SK-N-MC (cell line): ENCODE measurements at regions not wholly inside any gene's neighbourhood (a gene's known extent, or its start where the extent isn't known, plus 50 kb on each side); places are given as distances from the start of the nearest gene placed in this dataset.

Experiments used
- DNase-seq: peaks from one replicate; pipeline ENCODE4 v3.0.0-alpha.2; 2011; ENCODE audit warnings: low read depth, low spot score
- H3K27ac ChIP-seq: fragments of 200-600 bp; sonication (generic); 2 replicates; pipeline ENCODE4 v1.5.1; 2016; ENCODE audit warnings: mixed run types
- H3K36me3 ChIP-seq: fragments of 200-600 bp; sonication (generic); 2 replicates; pipeline ENCODE4 v1.6.1; 2017; ENCODE audit warnings: antibody characterized with exemption, low read length, mixed read lengths; ENCODE audit not compliant: insufficient read depth
- H3K4me3 ChIP-seq: fragments of 200-600 bp; sonication (generic); 2 replicates; pipeline ENCODE4 v1.5.1; 2016
- H3K9ac ChIP-seq: fragments of 200-600 bp; sonication (generic); 2 replicates; pipeline ENCODE4 v1.8.0; 2017; ENCODE audit warnings: mixed run types, mixed read lengths; ENCODE audit not compliant: insufficient read length
- H3K9me3 ChIP-seq: fragments of 200-600 bp; sonication (generic); 2 replicates; pipeline ENCODE4 v1.6.1; 2017; ENCODE audit warnings: low read depth, mild to moderate bottlenecking, antibody characterized with exemption, low read length, moderate library complexity, mixed read lengths
- EZH2 ChIP-seq: fragments of 200-600 bp; sonication (generic); IDR thresholded peaks from one replicate; pipeline ENCODE4 v1.6.1; 2017; ENCODE audit warnings: antibody characterized with exemption
- FOXP2 ChIP-seq: optimal IDR thresholded peaks from 2 replicates; pipeline ENCODE3; 2011; ENCODE audit warnings: mild to moderate bottlenecking, moderate library complexity; ENCODE audit not compliant: insufficient read depth; ENCODE audit errors: extremely low read length, control extremely low read depth
- POLR2AphosphoS5 ChIP-seq: IDR thresholded peaks from 2 replicates; pipeline ENCODE4 v1.6.1; 2012; ENCODE audit warnings: mild to moderate bottlenecking, low read depth, low read length, borderline replicate concordance

- H3K36me3 ChIP-seq, result no peaks in the 10 kb centered on the region
- no peak for TF ChIP-seq POLR2AphosphoS5
- TF ChIP-seq FOXP2, result no peak
- no peak for TF ChIP-seq EZH2
- no peaks in the 10 kb centered on the region for H3K9me3 ChIP-seq
- no peak for DNase-seq
- no peak overlapping the region for H3K4me3 ChIP-seq
- H3K9ac ChIP-seq, result no peak overlapping the region
- no peak overlapping the region for H3K27ac ChIP-seq
These were observed 514.1 kb upstream of the MEF2C start for GRCh38 chr5:89397096-89397495.

GRCh38 chr5:89396278-89396954 is 513.4 kb upstream of the MEF2C start:
- TF ChIP-seq EZH2 (no peak), FOXP2 (peak; percentile 20), POLR2AphosphoS5 (no peak)
- H3K9me3 ChIP-seq, result no peaks in the 10 kb centered on the region
- H3K9ac ChIP-seq, result no peak overlapping the region
- H3K4me3 ChIP-seq, result no peak overlapping the region
- H3K36me3 ChIP-seq, result no peaks in the 10 kb centered on the region
- DNase-seq, result no peak
- no peak overlapping the region for H3K27ac ChIP-seq

- Histone ChIP-seq H3K4me3 (no peak overlapping the region), H3K9me3 (no peaks in the 10 kb centered on the region), H3K36me3 (no peaks in the 10 kb centered on the region), H3K27ac (no peak overlapping the region), H3K9ac (no peak overlapping the region)
- DNase-seq, result no peak
- TF ChIP-seq FOXP2, result no peak
- TF ChIP-seq POLR2AphosphoS5, result no peak
- TF ChIP-seq EZH2, result no peak
These were observed 512.1 kb upstream of the MEF2C start for GRCh38 chr5:89395111-89395510.

- Histone ChIP-seq H3K4me3 (no peak overlapping the region), H3K9ac (no peak overlapping the region), H3K27ac (no peak overlapping the region), H3K36me3 (no peaks in the 10 kb centered on the region), H3K9me3 (no peaks in the 10 kb centered on the region)
- TF ChIP-seq FOXP2 (no peak), EZH2 (no peak), POLR2AphosphoS5 (no peak)
- DNase-seq, result no peak
These were observed 505.9 kb upstream of the MEF2C start for GRCh38 chr5:89388872-89389271.

GRCh38 chr5:89384391-89384790 is 501.4 kb upstream of the MEF2C start:
- Histone ChIP-seq H3K36me3 (no peaks in the 10 kb centered on the region), H3K9me3 (no peaks in the 10 kb centered on the region), H3K27ac (no peak overlapping the region), H3K9ac (no peak overlapping the region), H3K4me3 (no peak overlapping the region)
- no peak for DNase-seq
- TF ChIP-seq POLR2AphosphoS5 (no peak), FOXP2 (no peak), EZH2 (no peak)

GRCh38 chr5:89380635-89381034 is 497.7 kb upstream of the MEF2C start:
- Histone ChIP-seq H3K9ac (no peak overlapping the region), H3K36me3 (no peaks in the 10 kb centered on the region), H3K27ac (no peak overlapping the region), H3K4me3 (no peak overlapping the region), H3K9me3 (no peaks in the 10 kb centered on the region)
- TF ChIP-seq FOXP2 (no peak), POLR2AphosphoS5 (no peak), EZH2 (no peak)
- DNase-seq, result no peak

- no peaks in the 10 kb centered on the region for H3K36me3 ChIP-seq
- H3K4me3 ChIP-seq, result no peak overlapping the region
- TF ChIP-seq EZH2 (no peak), FOXP2 (no peak), POLR2AphosphoS5 (no peak)
- DNase-seq, result no peak
- H3K9me3 ChIP-seq, result no peaks in the 10 kb centered on the region
- H3K9ac ChIP-seq, result no peak overlapping the region
- no peak overlapping the region for H3K27ac ChIP-seq
These were observed 494.9 kb upstream of the MEF2C start for GRCh38 chr5:89377767-89378455.

- H3K9ac ChIP-seq, result no peak overlapping the region
- TF ChIP-seq FOXP2 (no peak), EZH2 (no peak), POLR2AphosphoS5 (no peak)
- H3K36me3 ChIP-seq, result no peaks in the 10 kb centered on the region
- H3K9me3 ChIP-seq, result no peaks in the 10 kb centered on the region
- H3K27ac ChIP-seq, result no peak overlapping the region
- DNase-seq, result no peak
- H3K4me3 ChIP-seq, result no peak overlapping the region
These were observed 492.0 kb upstream of the MEF2C start for GRCh38 chr5:89374818-89375521.
